PC-3 (cell line): ENCODE measurements at regions not wholly inside any gene's neighbourhood (a gene's known extent, or its start where the extent isn't known, plus 50 kb on each side); places are given as distances from the start of the nearest gene placed in this dataset.

Experiments used
- ATAC-seq: fragments of 200-7000 bp; cut with Tn5 transposase; 2 replicates; pipeline ENCODE4 v1.9.1; 2020; ENCODE audit warnings: mild to moderate bottlenecking, moderate library complexity
- BruUV-seq: library from RNA; stranded (reverse); fragments of 400-500 nt; replicated peaks from 2 replicates; lab custom pipeline; 2021; lab: Mats Ljungman, UMichigan
- CTCF ChIA-PET: fragments of 300-600 bp; sonication (Branson Sonifier 250); formaldehyde crosslinking; loops from one replicate; lab custom pipeline; 2022; ENCODE audit warnings: antibody characterized with exemption; lab: Charles Lee
- POLR2A ChIA-PET: fragments of 300-600 bp; sonication (Branson Sonifier 250); formaldehyde crosslinking; loops from one replicate; lab custom pipeline; 2022; ENCODE audit warnings: antibody characterized with exemption; ENCODE audit not compliant: unreplicated experiment; lab: Charles Lee
- DNase-seq: peaks from one replicate; pipeline ENCODE4 v3.0.0-alpha.2; 2015
- H2AFZ ChIP-seq: fragments of 300-600 bp; sonication (generic); 2 replicates; pipeline ENCODE4 v1.6.0; 2016; ENCODE audit warnings: antibody characterized with exemption, low read length
- H3F3A ChIP-seq: fragments of 300-600 bp; sonication (generic); one replicate; pipeline ENCODE4 v1.6.0; 2017; ENCODE audit warnings: antibody characterized with exemption, low read length, control low read depth, mild to moderate bottlenecking; ENCODE audit not compliant: unreplicated experiment
- H3K27ac ChIP-seq: fragments of 300-600 bp; sonication (generic); 2 replicates; pipeline ENCODE4 v1.5.1; 2016; ENCODE audit warnings: mild to moderate bottlenecking, low read length
- H3K27me3 ChIP-seq: fragments of 300-600 bp; sonication (generic); 2 replicates; pipeline ENCODE4 v1.6.1; 2016; ENCODE audit warnings: low read length, mixed read lengths
- H3K36me3 ChIP-seq: fragments of 300-600 bp; sonication (generic); 2 replicates; pipeline ENCODE4 v1.6.1; 2016; ENCODE audit warnings: low read depth, mixed run types, low read length, mixed read lengths
- H3K4me1 ChIP-seq: fragments of 300-600 bp; sonication (generic); 2 replicates; pipeline ENCODE4 v1.5.1; 2016; ENCODE audit warnings: low read length; ENCODE audit not compliant: insufficient read depth
- H3K4me2 ChIP-seq: fragments of 300-600 bp; sonication (generic); 2 replicates; pipeline ENCODE4 v1.6.0; 2016; ENCODE audit warnings: low read length
- H3K4me3 ChIP-seq: fragments of 300-600 bp; sonication (generic); 2 replicates; pipeline ENCODE4 v1.5.1; 2016; ENCODE audit warnings: mild to moderate bottlenecking, low read length, mixed read lengths
- H3K79me2 ChIP-seq: fragments of 300-600 bp; sonication (generic); 2 replicates; pipeline ENCODE4 v1.6.1; 2017; ENCODE audit warnings: low read length, mixed read lengths
- H3K9ac ChIP-seq: fragments of 300-600 bp; sonication (generic); 2 replicates; pipeline ENCODE4 v1.6.0; 2016; ENCODE audit warnings: mild to moderate bottlenecking, low read length
- H3K9me2 ChIP-seq: fragments of 300-600 bp; sonication (generic); replicated peaks from 2 replicates; pipeline ENCODE4 v1.6.1; 2016; ENCODE audit warnings: mixed run types, low read length, mixed read lengths
- H3K9me3 ChIP-seq: fragments of 300-600 bp; sonication (generic); 2 replicates; pipeline ENCODE4 v1.6.1; 2016; ENCODE audit warnings: low read length, mixed read lengths
- H4K20me1 ChIP-seq: fragments of 300-600 bp; sonication (generic); 2 replicates; pipeline ENCODE4 v1.6.1; 2016; ENCODE audit warnings: low read length, mixed read lengths
- EZH2 ChIP-seq: fragments of 300-600 bp; sonication (generic); IDR thresholded peaks from one replicate; pipeline ENCODE4 v1.6.1; 2017; ENCODE audit warnings: antibody characterized with exemption, mild to moderate bottlenecking, low read length; ENCODE audit not compliant: unreplicated experiment
- EZH2phosphoT487 ChIP-seq: fragments of 300-600 bp; sonication (generic); IDR thresholded peaks from 2 replicates; pipeline ENCODE4 v1.6.1; 2018; ENCODE audit warnings: mild to moderate bottlenecking, antibody characterized with exemption, low read length, borderline replicate concordance
- intact Hi-C: fragments of 100-400 bp; cut with micrococcal nuclease; formaldehyde crosslinking; loops from 2 replicates; pipeline ENCODE4 v1.9.0; 2023
- TF ChIP-seq, protein P1 (sequence below): fragments of 300-600 bp; sonication (generic); conservative IDR thresholded peaks from 2 replicates; pipeline ENCODE4 v1.5.1; 2017; ENCODE audit warnings: antibody characterized with exemption, low read depth, mild to moderate bottlenecking, low read length

DNA sequence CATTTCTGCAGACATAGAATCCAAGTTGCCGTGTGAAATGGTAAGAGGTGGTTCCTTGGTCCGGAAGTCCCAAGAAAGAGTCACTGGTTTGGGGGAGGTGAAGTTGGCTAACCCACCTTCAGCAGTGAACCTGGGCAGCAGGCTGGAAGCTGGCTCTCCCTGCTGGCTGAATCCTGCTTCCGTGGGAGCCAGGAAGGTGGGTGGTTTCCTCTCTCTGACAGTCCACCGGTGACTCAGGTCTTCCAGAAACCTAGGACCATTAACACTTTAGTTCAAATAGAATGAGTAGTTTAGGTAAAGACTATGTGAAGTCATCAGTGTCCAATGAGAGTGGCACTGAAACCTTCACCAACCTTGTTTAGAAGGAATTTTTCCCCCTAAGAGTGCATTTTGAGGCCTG lies 87.4 kb upstream of the CACNA2D3 start:
- no peak for ATAC-seq
- intact Hi-C loops = no loop called here
- H3K9me3 ChIP-seq = no peaks in the 10 kb centered on the region
- H3K4me1 ChIP-seq = no peaks in the 10 kb centered on the region
- H3K27ac ChIP-seq = no peak overlapping the region
- no peaks in the 10 kb centered on the region for H4K20me1 ChIP-seq
- H3K4me2 ChIP-seq = no peak overlapping the region
- H3F3A ChIP-seq = no peaks in the 10 kb centered on the region
- no TSS peak for BruUV-seq
- ChIA-PET POLR2A (no interaction called here), CTCF (no interaction called here)
- no peaks in the 10 kb centered on the region for H3K79me2 ChIP-seq
- no peaks in the 10 kb centered on the region for H3K9me2 ChIP-seq
- H3K4me3 ChIP-seq = no peak overlapping the region
- no peak for DNase-seq
- TF ChIP-seq EZH2phosphoT487 (no peak), EZH2 (no peak)
- TF ChIP-seq, protein P1, sequence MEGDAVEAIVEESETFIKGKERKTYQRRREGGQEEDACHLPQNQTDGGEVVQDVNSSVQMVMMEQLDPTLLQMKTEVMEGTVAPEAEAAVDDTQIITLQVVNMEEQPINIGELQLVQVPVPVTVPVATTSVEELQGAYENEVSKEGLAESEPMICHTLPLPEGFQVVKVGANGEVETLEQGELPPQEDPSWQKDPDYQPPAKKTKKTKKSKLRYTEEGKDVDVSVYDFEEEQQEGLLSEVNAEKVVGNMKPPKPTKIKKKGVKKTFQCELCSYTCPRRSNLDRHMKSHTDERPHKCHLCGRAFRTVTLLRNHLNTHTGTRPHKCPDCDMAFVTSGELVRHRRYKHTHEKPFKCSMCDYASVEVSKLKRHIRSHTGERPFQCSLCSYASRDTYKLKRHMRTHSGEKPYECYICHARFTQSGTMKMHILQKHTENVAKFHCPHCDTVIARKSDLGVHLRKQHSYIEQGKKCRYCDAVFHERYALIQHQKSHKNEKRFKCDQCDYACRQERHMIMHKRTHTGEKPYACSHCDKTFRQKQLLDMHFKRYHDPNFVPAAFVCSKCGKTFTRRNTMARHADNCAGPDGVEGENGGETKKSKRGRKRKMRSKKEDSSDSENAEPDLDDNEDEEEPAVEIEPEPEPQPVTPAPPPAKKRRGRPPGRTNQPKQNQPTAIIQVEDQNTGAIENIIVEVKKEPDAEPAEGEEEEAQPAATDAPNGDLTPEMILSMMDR = no peak
- H3K36me3 ChIP-seq = no peaks in the 10 kb centered on the region
- H3K27me3 ChIP-seq = 0 out of 2 replicates have a peak, but pooled peaks cover 3% of the 10 kb centered on the region
- no peak overlapping the region for H3K9ac ChIP-seq
- H2AFZ ChIP-seq = no peak overlapping the region

DNA sequence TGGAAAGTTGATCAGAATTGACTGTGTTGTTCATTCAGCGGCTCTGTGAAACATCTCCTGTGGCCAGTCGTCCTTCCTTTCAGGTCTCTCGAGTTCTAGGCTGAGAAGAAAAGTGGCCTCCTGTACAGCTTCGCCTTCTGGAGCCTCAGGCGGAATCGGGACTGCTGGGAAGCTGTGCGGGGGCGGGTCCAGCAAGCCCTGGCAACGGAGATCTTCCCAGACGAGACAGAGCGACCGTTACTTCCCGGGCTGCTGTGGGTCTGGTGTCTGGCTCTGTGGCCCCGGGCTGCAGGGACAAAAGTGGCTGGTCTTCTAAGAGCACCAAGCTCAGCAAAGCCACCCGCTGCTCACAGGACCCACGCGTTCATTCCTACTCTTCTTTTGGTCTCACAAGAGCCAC lies 88.6 kb upstream of the CACNA2D3 start:
- ATAC-seq = no peak
- H3F3A ChIP-seq = no peaks in the 10 kb centered on the region
- intact Hi-C loops = no loop called here
- no peak for DNase-seq
- TF ChIP-seq, protein P1 = no peak
- TF ChIP-seq EZH2 = no peak
- no peak for TF ChIP-seq EZH2phosphoT487
- BruUV-seq = no TSS peak
- no peaks in the 10 kb centered on the region for H3K79me2 ChIP-seq
- H2AFZ ChIP-seq = no peak overlapping the region
- ChIA-PET CTCF (no interaction called here), POLR2A (no interaction called here)
- no peak overlapping the region for H3K27ac ChIP-seq
- no peak overlapping the region for H3K9ac ChIP-seq
- no peaks in the 10 kb centered on the region for H3K4me1 ChIP-seq
- H3K9me2 ChIP-seq = no peaks in the 10 kb centered on the region
- H3K27me3 ChIP-seq = 0 out of 2 replicates have a peak, but pooled peaks cover 3% of the 10 kb centered on the region
- no peaks in the 10 kb centered on the region for H3K9me3 ChIP-seq
- H3K36me3 ChIP-seq = no peaks in the 10 kb centered on the region
- H4K20me1 ChIP-seq = no peaks in the 10 kb centered on the region
- no peak overlapping the region for H3K4me2 ChIP-seq
- no peak overlapping the region for H3K4me3 ChIP-seq

DNA sequence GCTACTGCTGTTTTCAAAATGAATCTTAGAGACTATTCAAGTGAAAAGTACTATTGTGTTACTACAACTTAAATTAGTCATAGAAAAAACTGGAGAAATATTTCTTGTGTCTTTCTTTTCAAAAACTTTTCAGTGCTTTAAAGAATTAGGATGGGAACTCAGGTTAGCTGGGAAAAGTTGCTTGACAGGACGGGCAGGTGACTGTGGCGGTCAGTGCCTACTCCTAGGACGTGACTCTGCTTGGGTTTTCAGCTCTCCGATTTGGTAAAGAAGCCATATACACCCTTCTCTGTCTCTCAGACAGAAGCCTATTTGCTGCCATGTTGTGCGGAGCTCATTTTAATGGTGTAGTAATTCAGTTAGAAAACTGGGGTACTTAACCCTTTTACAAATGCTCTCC lies 89.8 kb upstream of the CACNA2D3 start:
- H3K4me2 ChIP-seq = no peak overlapping the region
- TF ChIP-seq, protein P1 = no peak
- TF ChIP-seq EZH2 (no peak), EZH2phosphoT487 (no peak)
- intact Hi-C loops = no loop called here
- no peaks in the 10 kb centered on the region for H3K4me1 ChIP-seq
- no peak overlapping the region for H3K4me3 ChIP-seq
- H3K36me3 ChIP-seq = no peaks in the 10 kb centered on the region
- no peaks in the 10 kb centered on the region for H4K20me1 ChIP-seq
- H3K27ac ChIP-seq = no peak overlapping the region
- H3K9me2 ChIP-seq = no peaks in the 10 kb centered on the region
- no peaks in the 10 kb centered on the region for H3K79me2 ChIP-seq
- no peak overlapping the region for H2AFZ ChIP-seq
- ATAC-seq (no peak), DNase-seq (no peak)
- 0 out of 2 replicates have a peak, but pooled peaks cover 3% of the 10 kb centered on the region for H3K27me3 ChIP-seq
- BruUV-seq = no TSS peak
- CTCF ChIA-PET = no interaction called here
- H3F3A ChIP-seq = no peaks in the 10 kb centered on the region
- no peaks in the 10 kb centered on the region for H3K9me3 ChIP-seq
- POLR2A ChIA-PET = no interaction called here
- H3K9ac ChIP-seq = no peak overlapping the region
